SU-DHL-6 (cell line): ENCODE measurements at regions not wholly inside any gene's neighbourhood (a gene's known extent, or its start where the extent isn't known, plus 50 kb on each side); places are given as distances from the start of the nearest gene placed in this dataset.

Experiments used
- H2AFZ ChIP-seq: fragments of 200-600 bp; sonication (generic); 2 replicates; pipeline ENCODE4 v1.6.1; 2014; ENCODE audit warnings: low read depth, mild to moderate bottlenecking, moderate library complexity, mixed read lengths, antibody characterized with exemption, low read length; ENCODE audit not compliant: severe bottlenecking
- H3F3A ChIP-seq: fragments of 200-600 bp; shearing (Covaris generic); 2 replicates; pipeline ENCODE4 v1.6.0; 2016; ENCODE audit warnings: antibody characterized with exemption, mild to moderate bottlenecking; ENCODE audit not compliant: insufficient read depth
- H3K27ac ChIP-seq: fragments of 200-600 bp; sonication (generic); 2 replicates; pipeline ENCODE4 v1.5.1; 2016; ENCODE audit warnings: low read depth, mild to moderate bottlenecking, low read length, moderate library complexity, mixed read lengths
- H3K27me3 ChIP-seq: fragments of 200-600 bp; sonication (generic), shearing (Covaris generic); 2 replicates; pipeline ENCODE4 v1.6.0; 2014; ENCODE audit warnings: mild to moderate bottlenecking, low read length
- H3K36me3 ChIP-seq: fragments of 200-600 bp; sonication (generic); 2 replicates; pipeline ENCODE4 v1.6.1; 2014; ENCODE audit warnings: mild to moderate bottlenecking, low read length, mixed read lengths
- H3K4me2 ChIP-seq: fragments of 300-600, 200-600 bp; shearing (Covaris generic), sonication (generic); 2 replicates; pipeline ENCODE4 v1.6.0; 2014; ENCODE audit warnings: low read length, low read depth, mild to moderate bottlenecking; ENCODE audit not compliant: poor library complexity, severe bottlenecking
- H3K4me3 ChIP-seq: fragments of 200-600 bp; sonication (generic); 2 replicates; pipeline ENCODE4 v1.5.1; 2014; ENCODE audit warnings: antibody characterized with exemption, low read length, mild to moderate bottlenecking, mixed read lengths; ENCODE audit not compliant: insufficient read depth, poor library complexity, severe bottlenecking
- H3K79me2 ChIP-seq: fragments of 200-600 bp; sonication (generic); 2 replicates; pipeline ENCODE4 v1.6.1; 2014; ENCODE audit warnings: mild to moderate bottlenecking, low read length, moderate library complexity; ENCODE audit not compliant: insufficient read depth
- H3K9ac ChIP-seq: fragments of 200-600 bp; sonication (generic); 2 replicates; pipeline ENCODE4 v1.7.0; 2014; ENCODE audit warnings: mild to moderate bottlenecking, low read length
- H3K9me2 ChIP-seq: fragments of 200-600 bp; sonication (generic); replicated peaks from 2 replicates; pipeline ENCODE4 v1.6.1; 2014; ENCODE audit warnings: low read length; ENCODE audit not compliant: insufficient read depth
- H3K9me3 ChIP-seq: fragments of 200-600 bp; sonication (generic); 2 replicates; pipeline ENCODE4 v1.6.1; 2014; ENCODE audit warnings: low read length, mixed read lengths; ENCODE audit not compliant: insufficient read depth
- H4K20me1 ChIP-seq: fragments of 200-600 bp; sonication (generic); 2 replicates; pipeline ENCODE4 v1.6.1; 2014; ENCODE audit warnings: low read depth, mild to moderate bottlenecking, antibody characterized with exemption, low read length, moderate library complexity, mixed read lengths
- CTCF ChIP-seq: fragments of 200-600 bp; sonication (generic); IDR thresholded peaks from one replicate; pipeline ENCODE4 v1.5.1; 2017; ENCODE audit warnings: antibody characterized with exemption, mild to moderate bottlenecking, low read length, moderate library complexity; ENCODE audit not compliant: insufficient read depth, poor library complexity, severe bottlenecking
- EZH2phosphoT487 ChIP-seq: fragments of 200-600 bp; sonication (generic), shearing (Covaris generic); conservative IDR thresholded peaks from 2 replicates; pipeline ENCODE4 v1.6.1; 2018; ENCODE audit warnings: mild to moderate bottlenecking, antibody characterized with exemption, low read length, moderate library complexity, mixed read lengths

GRCh38 chr21:41671859-41672542 is 94.9 kb downstream of the RIPK4 start:
- Histone ChIP-seq H3K27ac (no peak overlapping the region), H3K9me3 (no peaks in the 10 kb centered on the region), H3K36me3 (no peaks in the 10 kb centered on the region), H3K4me2 (no peak overlapping the region), H3K4me3 (no peak overlapping the region), H3K9ac (no peak overlapping the region), H3K27me3 (no peaks in the 10 kb centered on the region), H3F3A (no peaks in the 10 kb centered on the region), H3K79me2 (no peaks in the 10 kb centered on the region), H3K9me2 (no peaks in the 10 kb centered on the region), H4K20me1 (no peaks in the 10 kb centered on the region), H2AFZ (no peak overlapping the region)
- no peak for TF ChIP-seq CTCF
- no peak for TF ChIP-seq EZH2phosphoT487

DNA sequence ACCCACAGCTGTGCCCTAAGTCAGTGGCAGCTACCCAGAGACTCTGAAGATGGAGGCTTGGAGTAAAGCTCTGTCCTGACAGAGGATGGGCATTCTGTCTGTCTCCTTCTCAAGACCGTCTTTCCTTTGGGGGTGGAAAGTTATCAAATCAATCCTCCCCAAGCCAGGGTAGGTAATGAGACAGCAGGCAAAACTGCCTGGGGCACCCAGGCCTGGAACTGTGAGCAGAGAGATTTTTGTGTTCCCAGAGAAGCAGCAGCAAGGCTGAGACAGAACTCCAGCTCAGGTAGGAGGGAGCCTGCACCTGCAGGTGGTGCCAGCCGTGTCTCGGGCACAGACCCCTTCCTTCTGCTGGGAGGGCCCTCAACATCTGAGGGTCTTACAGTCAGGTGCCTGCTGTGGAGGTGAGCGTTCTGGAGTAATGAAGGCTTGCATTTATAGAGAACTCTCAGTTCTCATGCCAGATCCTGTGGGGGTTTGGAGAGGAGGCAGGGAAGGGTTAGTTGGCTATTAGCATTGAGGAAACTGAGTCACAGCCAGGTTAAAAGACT is 95.6 kb downstream of the RIPK4 start:
- Histone ChIP-seq H3K9ac (no peak overlapping the region), H4K20me1 (no peaks in the 10 kb centered on the region), H3K9me2 (no peaks in the 10 kb centered on the region), H3K36me3 (no peaks in the 10 kb centered on the region), H2AFZ (no peak overlapping the region), H3K27ac (no peak overlapping the region), H3K79me2 (no peaks in the 10 kb centered on the region), H3K4me2 (no peak overlapping the region), H3K9me3 (no peaks in the 10 kb centered on the region), H3K4me3 (no peak overlapping the region), H3K27me3 (no peaks in the 10 kb centered on the region), H3F3A (no peaks in the 10 kb centered on the region)
- TF ChIP-seq EZH2phosphoT487 = no peak
- no peak for TF ChIP-seq CTCF

GRCh38 chr21:41670056-41670805 is 96.6 kb downstream of the RIPK4 start:
- Histone ChIP-seq H3K9me3 (no peaks in the 10 kb centered on the region), H3K4me2 (no peak overlapping the region), H3F3A (no peaks in the 10 kb centered on the region), H3K27ac (no peak overlapping the region), H2AFZ (no peak overlapping the region), H3K4me3 (no peak overlapping the region), H3K9me2 (no peaks in the 10 kb centered on the region), H3K79me2 (no peaks in the 10 kb centered on the region), H3K27me3 (no peaks in the 10 kb centered on the region), H3K36me3 (no peaks in the 10 kb centered on the region), H3K9ac (no peak overlapping the region), H4K20me1 (no peaks in the 10 kb centered on the region)
- TF ChIP-seq EZH2phosphoT487 (no peak), CTCF (no peak)
